DMS114 treated with DMSO at 0.1 percent for 48 hours (cell line): ENCODE measurements at regions not wholly inside any gene's neighbourhood (a gene's known extent, or its start where the extent isn't known, plus 50 kb on each side); places are given as distances from the start of the nearest gene placed in this dataset.
"Not testable (repeated sequence)": the region's sequence is repeated elsewhere in the genome, so short reads cannot be mapped to it uniquely, and the experiment has no call there.

Source experiments
- DNase-seq: peaks from one replicate; lab custom pipeline; 2025; ENCODE audit not compliant: unreplicated experiment; lab: John Stamatoyannopoulos, UW

DNA sequence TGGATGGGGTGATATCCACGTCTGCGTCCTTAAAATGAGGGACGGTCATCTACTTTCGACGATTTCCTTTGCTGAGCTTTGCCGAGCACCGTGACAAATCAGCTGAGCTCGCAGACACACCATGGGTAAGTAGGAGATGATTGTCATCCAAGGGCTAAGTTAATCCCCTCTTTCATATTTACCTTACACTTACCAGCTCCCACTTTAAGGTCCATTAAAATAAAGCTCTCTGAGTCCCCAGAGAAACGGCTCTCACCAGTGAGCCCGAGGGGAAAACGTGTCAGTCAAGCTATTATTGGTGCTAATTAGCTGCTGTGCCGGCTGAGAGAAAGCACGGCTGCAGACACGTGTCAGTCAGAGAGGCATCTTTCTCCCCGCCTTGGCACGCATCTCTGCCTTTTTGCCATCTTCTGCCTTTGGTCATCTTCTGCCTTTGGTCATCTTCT is 72.2 kb downstream of the CRLF2 start:
- DNase-seq, result no peak

DNA sequence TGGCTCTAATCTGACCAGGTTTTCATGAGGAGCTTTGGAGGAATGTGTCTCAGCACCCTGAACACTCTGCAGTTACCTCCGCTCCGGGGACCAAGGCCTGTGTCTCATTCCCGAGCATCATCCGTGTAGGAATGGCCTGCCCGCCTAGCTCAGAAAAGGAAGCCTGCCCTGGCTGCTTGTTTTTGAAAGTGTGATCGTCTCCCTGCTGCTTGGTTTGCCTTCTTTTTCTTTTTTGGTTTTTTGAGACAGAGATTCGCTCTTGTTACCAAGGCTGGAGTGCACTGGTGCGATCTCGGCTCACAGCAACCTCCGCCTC is 73.3 kb downstream of the CRLF2 start:
- DNase-seq, result no peak

DNA sequence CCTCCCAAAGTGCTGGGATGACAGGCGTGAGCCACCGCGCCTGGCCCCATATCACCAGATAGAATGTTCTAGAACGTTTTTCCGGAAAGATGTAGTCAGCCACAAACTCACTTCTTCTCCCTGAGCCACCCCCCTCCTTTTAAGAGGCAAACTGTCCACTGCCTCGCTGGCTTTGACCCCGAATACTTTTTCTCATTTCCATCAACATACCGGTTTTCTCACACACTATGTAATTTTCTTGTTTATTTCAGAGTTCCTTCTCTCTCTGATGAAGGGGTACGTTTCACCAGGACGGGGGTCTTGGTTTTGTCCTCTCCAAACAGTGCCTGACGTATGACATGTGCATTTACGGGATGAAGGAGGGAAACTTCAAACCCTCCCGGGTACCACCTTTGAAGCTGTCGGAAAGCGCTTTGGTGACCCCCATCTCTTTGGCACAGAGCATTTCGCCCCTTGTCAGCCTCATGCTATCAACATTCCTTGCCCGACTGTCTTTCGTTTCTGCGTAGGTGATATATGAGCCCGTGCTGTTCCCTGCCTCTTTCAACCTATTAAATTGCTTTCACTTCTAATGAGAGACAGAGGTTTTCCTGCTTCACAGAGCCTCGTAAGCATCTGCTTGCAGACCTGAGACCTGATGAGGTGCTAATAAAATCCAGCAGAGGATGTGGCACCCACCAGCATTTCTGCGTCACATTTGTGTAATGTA is 73.8 kb downstream of the CRLF2 start:
- no peak for DNase-seq

DNA sequence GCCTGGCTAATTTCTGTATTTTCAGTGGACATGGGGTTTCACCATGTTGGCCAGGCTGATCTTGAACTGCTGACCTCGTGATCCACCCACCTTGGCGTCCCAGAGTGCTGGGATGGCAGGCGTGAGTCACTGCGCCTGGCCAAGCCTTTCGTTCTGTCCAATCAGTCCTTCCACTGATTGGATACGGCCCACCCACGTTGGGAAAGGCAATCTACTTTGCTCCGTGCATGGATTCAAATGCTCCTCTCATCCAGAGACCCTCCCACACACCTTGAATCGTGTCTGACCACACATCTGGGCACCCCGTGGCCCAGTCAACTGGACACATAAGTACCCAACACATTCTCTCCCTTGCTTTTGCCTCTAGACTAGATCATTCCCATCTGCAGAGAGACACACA is 74.9 kb downstream of the CRLF2 start:
- DNase-seq, result no peak

DNA sequence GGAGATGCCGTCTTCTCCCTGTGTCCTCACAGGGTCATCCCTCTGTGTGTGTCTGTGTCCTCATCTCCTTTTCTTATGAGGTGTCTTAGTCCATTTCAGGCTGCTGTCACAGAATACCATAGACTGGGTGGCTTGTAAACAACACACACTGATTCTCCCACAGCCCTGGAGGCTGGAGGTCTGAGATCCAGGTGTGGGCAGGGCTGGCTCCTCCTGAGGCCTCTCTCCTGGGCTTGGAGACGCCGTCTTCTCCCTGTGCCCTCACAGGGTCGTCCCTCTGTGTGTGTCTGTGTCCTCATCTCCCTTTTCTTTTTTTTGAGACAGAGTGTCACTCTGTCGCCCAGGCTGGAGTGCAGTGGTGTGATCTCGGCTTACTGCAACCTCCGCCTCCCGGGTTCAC is 75.9 kb downstream of the CRLF2 start:
- DNase-seq, result not testable (repeated sequence)

DNA sequence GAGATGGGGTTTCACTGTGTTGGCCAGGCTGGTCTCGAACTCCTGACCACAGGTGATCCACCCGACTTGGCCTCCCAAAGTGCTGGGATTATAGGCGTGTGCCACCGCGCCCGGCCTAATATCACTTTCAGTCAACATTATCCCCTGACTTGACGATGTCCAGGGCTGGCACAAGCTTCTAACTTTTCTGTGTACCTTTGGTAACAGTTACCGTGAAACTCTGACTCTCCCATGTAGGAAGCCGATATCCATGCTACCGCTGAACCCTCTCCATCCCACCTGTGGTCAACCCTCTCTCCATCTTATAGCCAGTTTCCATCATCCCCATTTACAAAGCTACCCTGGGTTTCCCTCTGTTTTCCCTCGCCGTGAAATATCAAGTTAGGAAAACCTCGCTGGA is 77.5 kb downstream of the CRLF2 start:
- DNase-seq, result no peak

DNA sequence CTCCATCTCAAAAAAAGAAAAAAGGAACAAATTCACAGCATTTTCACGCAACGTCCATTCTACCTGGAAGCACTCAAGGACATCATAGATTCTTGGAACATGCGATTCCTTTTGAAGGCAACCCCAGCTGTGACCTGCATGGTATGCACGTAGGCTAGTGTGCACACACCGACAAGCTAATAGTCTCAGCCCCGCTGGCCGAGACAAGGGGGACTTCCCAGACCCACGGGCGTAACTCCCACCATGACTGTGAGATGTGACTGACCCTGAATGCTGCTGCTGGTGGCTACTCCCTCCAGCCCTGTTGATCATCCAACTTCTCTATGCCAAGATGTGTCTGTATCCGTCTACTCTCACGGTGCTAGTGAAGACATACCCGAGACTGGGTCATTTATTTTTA is 78.3 kb downstream of the CRLF2 start:
- DNase-seq, result no peak

DNA sequence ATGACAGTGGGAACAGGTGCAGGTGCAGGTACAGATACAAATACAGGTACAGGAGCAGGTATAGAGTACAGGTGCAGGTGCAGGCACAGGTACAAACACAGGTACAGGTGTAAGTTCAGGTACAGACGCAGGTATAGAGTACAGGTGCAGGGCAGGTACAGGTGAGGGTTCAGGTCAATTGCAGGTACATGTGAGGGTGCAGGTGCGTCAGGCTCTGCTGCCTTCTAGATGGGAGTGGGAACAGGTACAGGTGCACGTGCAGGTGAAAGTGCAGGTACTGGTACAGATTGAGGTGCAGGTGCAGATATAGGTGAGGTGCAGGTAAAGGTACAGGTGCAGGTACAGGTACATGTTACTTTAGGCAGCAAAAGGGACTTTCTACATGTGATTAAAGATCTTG is 85.7 kb downstream of the CRLF2 start:
- DNase-seq, result no peak

DNA sequence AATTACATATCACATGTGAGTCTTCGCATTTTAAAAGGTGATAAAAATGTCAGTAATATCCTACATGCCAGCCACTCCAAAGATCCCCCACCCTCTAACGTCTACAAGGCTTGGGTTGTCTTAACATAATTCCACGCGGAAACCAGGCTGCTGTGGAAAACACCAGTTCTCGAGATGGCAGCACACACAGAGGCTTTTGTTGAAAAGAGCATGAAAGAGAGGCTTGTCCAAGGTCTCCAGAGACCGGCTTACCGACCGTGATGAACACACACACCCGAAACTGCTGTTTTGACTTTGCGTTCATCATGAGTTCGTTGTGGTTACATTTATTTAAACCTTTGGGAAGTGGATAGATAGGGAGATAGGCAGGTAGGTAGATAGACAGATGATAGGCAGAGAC is 87.9 kb downstream of the CRLF2 start:
- no peak for DNase-seq

DNA sequence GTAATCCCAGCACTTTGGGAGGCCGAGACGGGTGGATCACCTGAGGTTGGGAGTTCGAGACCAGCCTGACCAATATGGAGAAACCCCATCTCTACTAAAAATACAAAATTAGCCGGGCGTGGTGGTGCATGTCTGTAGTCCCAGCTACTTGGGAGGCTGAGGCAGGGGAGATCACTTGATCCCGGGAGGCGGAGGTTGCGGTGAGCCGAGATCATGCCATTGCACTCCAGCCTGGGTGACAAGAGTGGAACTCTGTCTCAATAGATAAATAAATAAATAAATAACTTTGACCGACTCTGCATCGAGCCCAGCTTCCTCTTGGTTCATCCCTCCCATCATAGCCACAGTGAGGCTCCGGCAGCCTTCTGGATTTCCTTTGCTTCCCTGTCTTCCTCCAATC is 89.6 kb downstream of the CRLF2 start:
- not testable (repeated sequence) for DNase-seq

DNA sequence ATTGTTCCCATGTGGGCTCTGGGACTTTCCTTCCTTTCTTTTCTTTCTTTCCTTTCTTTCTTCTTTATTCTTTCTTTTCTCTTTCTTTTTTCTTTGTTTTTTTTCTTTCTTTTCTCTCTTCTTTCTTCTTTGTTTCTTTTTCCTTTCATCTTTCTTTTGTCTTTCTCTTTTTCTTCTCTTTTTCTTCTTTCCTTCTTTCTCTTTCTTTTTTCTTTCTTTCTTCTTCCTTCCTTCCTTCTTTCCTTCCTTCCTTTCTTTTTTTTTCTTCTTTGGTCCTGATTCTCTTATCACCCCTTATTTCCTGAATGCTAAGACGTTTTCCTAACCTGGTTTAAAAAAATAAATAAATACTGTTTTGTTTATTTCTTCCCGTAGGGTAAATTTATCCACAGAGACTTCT is 93.2 kb downstream of the CRLF2 start:
- DNase-seq, result no peak

DNA sequence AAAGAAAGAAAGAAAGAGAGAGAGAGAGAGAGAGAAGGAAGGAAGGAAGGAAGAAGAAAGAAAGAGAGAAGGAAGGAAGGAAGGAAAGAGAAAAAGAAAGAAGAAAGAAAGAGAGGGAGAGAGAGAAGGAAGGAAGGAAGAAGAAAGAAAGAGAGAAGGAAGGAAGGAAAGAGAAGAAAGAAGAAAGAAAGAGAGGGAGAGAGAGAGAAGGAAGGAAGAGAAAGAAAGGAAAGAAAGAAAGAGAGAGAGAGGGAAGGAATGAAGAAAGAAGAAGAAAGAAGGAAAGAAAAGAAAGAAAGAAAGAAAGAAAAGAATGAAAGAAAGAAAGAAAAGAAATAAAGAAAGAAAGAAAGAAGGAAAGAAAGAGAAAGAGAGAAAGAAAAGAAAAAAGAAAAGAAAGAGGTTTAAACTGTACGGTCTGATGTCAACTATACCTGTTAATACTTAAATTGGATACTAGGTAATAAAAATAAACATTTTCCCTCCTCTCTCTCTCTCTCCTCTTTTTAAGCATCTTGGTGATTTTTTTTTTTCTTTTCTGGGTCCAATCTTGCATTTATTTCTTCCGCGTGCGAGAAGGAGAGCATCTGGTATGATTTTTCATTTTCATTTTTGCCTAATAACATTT is 93.8 kb downstream of the CRLF2 start:
- no peak for DNase-seq

DNA sequence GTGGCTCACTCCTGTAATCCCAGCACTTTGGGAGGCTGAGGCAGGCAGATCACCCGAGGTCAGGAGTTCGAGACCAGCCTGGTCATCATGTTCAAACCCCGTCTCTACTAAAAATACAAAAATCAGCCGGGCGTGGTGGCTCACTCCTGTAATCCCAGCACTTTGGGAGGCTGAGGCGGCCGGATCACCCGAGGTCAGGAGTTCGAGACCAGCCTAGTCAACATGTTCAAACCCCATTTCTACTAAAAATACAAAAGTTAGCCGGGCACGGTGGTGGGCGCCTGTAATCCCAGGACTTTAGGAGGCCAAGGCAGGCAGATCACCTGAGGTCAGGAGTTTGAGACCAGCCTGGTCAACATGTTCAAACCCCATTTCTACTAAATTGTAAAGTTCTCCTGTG is 97.0 kb downstream of the CRLF2 start:
- not testable (repeated sequence) for DNase-seq

DNA sequence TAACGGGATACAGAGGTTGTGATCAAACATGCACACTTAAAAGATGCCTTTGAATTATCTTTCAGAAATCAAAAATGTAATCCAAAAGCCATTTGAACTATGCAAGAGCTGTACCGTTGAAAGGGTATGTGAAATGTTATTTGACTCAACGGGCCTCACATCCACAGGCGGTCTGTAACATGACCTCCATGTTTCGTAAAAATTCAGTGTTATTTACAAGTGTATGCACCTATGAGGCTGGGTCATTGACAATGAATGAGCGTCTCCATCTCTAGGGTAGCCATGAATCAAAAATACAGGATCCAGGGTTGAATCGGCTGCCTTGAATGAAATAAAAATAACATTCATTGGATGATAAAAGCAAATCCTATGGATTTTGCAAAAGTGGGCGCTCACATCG is 100.1 kb downstream of the CRLF2 start:
- DNase-seq, result no peak

DNA sequence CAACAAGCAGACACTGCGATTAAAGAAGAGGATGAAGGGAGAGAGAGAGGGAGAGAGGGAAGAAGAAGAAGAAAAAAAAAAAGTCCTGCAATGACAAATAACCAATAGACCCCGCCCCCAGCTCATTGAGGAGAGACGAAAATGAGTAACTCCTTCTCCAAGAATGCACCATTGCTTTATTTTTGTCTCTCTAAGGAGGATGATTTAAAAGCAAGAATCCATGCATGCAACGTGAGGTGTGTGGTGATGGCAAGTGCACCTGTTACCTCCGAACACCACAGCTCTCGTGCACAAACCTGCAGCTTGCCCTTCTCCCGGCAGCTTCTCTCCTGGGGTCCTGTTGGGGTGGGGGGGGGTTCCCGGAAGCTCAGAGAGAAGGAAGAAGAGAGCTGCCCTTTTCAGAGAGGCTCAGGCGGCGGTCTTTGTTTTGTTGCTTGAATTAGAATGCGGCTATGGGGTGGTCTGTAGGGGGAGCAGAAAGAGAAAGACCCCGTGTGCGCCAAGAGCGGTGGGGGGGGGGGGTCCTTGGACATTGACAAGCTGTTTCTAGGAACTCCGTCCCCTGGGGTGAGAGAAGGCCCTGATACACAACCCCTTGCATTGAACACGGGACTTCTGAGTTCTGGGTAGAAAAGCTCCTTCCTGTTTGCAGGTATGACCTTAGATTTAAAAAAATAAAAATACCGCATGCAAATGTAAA is 100.7 kb downstream of the CRLF2 start:
- DNase-seq, result no peak

DNA sequence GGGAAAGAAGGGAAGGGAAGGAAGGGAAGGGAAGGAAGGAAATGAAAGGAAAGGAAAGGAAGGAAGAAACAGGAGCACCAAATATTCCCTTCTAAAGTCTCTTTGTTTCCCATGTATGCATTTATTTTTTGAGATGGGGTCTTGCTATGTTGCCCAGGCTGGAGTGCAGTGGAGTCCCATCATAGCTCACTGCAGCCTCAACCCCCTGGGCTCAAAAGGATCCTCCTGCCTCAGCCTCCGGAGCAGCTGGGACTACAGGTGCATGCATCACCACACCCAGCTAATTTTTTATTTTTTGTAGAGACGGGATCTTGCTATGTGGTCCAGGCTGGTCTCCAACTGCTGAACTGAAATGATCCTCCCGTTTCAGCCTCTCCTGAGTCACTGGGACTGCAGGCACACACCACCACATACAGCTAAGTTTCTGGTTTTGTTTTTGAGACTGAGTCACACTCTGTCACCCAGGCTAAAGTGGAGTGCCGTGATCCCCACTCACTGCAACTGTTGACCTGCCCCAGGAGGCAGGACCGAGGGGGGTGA is 102.8 kb downstream of the CRLF2 start:
- no peak for DNase-seq

DNA sequence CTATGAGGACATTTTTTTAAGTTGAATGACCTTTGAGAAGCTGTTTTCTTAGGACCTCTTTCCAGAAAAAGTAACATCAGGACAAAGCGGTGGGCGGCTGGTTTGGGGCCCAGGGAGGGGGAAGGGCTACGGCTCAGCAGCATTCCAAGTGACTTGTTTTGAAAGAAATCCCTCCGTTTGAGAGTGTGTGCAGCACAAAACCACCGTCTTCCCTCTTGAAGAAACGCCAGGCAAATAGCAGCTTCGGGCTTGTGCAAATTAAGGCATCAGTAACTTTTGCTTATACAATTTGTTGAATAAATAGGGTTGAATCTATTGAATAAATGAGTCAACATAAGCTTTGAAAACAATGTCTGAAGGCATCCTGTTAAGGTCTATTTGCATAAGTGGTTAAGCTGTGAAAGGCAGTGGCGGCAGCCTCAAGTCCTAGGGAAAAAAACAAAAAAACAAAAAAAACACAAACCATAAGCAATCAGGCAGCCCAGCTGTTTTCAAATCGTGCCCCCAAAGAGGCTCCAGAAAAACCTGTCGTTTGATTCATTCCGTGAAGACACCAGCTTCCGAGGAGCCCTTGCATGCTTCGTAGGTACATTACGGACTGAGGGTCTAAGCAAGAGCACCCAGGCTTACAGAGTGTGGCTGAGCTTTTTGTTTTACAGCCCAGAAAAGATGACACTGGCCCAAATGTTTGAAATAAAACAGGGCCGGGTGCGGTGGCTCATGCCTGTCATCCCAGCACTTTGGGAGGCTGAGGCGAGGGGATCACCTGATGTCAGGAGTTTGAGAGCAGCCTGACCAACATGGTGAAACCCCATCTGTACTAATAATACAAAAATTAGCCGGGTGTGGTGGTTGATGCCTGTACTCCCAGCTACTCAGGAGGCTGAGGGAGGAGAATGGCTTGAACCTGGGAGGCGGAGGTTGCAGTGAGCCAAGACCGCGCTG is 103.7 kb downstream of the CRLF2 start:
- DNase-seq, result no peak

DNA sequence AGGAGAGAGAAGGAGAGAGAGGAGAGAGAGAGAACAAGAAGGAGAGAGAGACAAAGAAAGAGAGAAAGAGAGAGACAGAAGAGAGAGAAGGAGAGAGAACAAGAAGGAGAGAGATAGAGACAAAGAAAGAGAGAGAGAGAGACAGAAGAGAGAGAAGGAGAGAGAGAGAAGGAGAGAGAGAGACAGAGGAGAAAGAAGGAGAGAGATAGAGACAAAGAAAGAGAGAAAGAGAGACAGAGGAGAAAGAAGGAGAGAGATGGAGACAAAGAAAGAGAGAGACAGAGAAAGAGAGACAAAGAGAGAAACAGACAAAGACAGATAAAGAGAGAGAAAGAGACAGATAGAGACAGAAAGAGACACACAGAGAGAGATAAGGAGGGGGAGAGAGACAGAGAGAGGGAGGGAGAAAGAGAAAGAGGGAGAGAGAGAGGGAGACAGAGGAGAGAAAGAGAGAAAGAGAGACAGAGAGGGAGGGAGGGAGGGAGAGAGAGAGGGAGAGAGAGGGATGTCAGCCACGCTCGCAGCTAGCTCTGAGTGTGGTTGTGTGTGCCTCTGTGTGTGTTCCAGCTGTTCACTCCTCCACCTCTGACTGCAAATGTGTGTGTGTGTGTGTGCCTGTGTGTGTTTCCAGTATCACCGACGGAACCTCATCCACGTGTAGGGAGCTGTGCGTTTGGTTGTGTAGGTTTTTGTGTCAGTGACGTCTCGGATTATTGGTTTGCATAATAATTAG is 105.8 kb downstream of the CRLF2 start:
- DNase-seq, result no peak

DNA sequence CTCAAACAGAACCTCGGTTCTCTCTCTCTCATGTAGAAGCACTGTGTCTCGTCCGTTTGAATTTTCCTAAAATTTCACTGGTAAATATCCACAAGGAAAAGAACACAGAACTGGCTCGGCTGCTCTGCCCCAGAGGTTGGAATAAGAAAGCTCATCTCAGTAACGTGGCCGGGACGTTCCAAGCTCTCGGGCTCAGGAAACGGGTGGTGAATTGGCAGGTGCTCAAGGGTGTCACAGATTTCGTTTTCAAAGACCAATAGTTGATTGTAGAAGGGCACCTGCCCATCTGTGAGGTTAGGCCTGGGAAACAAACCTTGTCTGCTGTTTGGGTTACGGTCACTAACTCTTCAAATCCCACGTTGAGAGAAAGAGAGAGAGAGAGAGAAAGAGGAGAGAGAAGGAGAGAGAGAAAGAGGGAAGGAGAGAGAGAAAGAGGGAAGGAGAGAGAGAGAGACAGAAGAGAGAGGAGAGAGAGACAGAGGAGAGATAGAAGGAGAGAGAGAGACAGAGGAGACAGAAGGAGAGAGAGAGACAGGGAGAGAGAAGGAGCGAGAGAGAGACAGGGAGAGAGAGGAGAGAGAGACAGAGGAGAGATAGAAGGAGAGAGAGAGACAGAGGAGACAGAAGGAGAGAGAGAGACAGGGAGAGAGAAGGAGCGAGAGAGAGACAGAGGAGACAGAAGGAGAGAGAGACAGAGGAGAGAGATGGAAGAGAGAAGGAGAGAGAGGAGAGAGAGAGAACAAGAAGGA is 106.6 kb downstream of the CRLF2 start:
- no peak for DNase-seq

DNA sequence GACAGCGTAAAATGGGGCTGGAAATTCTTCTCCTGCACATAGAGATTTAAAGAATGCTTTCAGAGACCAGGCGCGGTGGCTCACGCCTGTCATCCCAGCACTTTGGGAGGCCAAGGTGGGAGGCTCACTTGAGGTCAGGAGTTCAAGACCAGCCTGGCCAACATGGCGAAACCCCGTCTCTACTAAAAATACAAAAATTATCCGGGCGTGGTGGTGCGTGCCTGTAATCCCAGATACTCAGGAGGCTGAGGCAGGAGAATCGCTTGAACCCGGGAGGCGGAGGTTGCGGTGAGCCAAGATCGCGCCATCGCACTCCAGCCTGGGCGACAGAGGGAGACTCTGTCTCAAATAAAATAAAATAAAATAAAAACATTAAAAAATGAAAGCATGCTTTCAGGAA is 107.4 kb downstream of the CRLF2 start:
- not testable (repeated sequence) for DNase-seq
